ENCODE measurements at regions not wholly inside any gene's neighbourhood (a gene's known extent, or its start where the extent isn't known, plus 50 kb on each side); places are given as distances from the start of the nearest gene placed in this dataset.
A peak's percentile ranks its signal among the peaks of the same experiment; 100 is the strongest.

DNA sequence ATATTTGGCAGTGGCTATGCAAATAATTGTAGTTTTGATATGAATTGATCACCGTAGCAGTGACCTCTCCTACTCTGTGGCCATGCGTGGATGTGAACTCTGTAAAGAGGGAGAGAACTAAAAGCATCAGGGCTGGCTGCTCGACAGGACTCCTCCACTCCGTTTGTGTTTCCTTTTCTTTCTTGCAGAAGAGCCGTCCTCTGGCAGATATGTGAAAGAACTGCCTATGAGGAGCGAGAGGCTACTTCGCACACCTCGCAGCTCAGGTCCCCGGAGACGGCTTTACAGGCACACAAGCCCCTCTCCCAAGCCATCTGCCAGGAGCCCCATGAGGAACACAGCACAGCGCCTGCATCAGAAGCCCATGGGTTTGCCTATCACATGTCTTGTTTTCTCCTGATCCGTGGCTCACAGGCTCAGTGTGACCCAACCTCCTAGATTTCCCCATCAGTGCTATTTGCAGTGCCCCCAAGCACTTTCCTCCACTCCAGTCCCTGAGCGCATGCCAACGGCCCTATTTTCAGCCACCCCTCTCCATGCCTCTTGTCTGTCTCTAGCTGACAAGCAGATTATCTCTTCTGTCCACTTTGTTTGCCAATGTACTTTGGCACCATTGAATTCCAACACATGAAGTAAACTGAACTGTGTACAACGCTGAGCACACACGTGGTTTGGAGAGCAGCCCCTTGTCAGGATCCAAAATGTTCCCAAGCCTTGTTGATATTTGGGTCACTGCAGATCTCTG lies 164.3 kb upstream of the AKR1E2 start:
- ATAC-seq (replicated peaks in 1 of 2) (no peak), DNase-seq (no peak)
- H3K27ac Mint-ChIP-seq: no peak overlapping the region
- peaks cover 40% of the 10 kb centered on the region for H3K27me3 Mint-ChIP-seq (ENCODE audit: low read depth)
- H3K4me1 Mint-ChIP-seq (ENCODE audit: low read depth): no peaks in the 10 kb centered on the region
- H3K36me3 Mint-ChIP-seq (ENCODE audit: insufficient read depth in 2 of 2): no peaks in the 10 kb centered on the region
- H3K4me3 Mint-ChIP-seq: no peak overlapping the region
- H3K9me3 Mint-ChIP-seq: no peaks in the 10 kb centered on the region

DNA sequence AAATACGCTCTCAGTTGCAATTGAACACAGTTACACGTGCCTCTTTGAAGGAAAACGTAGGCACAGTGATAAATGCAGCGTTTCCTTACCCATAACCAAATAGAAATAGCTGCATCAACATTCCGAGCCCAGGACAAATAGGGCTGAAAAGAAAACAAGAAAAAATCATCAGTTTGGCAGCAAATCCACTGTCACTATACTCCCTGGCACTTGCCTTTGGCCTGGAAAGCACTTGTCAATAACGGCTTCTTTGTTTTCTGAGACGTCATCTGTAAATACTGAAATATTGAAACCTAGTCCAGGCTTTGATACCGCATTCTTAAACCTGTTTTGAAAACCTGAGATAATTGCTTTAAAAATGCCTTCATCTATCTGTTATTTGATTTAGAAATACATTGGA lies 167.2 kb upstream of the AKR1E2 start:
- no peak for DNase-seq
- Mint-ChIP-seq H3K27ac (no peak overlapping the region), H3K36me3 (ENCODE audit: insufficient read depth in 2 of 2) (no peaks in the 10 kb centered on the region), H3K27me3 (ENCODE audit: low read depth) (peaks cover 40% of the 10 kb centered on the region), H3K4me3 (no peak overlapping the region), H3K4me1 (ENCODE audit: low read depth) (no peaks in the 10 kb centered on the region), H3K9me3 (no peaks in the 10 kb centered on the region)
- ATAC-seq (replicated peaks in 1 of 2): no peak

DNA sequence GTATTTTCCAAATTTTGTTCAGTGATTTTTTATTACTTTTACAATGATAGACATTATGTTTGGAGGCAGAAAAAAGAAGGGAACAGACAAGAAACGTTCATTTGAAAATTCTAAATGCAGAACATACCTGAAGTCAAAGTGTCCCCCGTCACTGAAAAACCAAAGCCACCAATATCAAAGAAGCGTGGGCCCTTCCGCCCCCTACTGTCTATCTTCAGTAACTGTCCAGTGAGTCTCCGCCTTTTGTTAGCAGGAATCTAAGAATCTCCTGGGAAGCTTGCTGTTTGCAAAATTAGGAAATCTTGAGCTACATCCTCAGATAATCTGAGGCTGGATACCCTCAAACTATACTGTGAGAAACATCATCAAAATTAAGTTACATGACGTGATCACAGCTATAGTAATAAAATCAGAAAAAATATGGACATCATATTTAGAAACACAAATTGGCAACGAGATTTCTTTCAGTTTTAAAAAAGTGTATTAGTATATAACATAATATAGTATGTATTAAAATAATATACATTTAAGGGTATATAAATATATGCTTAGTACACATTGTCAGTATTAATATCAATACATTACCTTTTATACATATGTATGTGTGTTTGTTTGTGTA lies 169.3 kb upstream of the AKR1E2 start:
- Mint-ChIP-seq H3K36me3 (ENCODE audit: insufficient read depth in 2 of 2) (no peaks in the 10 kb centered on the region), H3K27me3 (ENCODE audit: low read depth) (peaks cover 24% of the 10 kb centered on the region), H3K27ac (no peak overlapping the region), H3K4me1 (ENCODE audit: low read depth) (peaks cover 11% of the 10 kb centered on the region), H3K9me3 (no peaks in the 10 kb centered on the region), H3K4me3 (no peak overlapping the region)
- DNase-seq (peak; percentile 25 to 51), ATAC-seq (replicated peaks in 1 of 2) (no peak)

DNA sequence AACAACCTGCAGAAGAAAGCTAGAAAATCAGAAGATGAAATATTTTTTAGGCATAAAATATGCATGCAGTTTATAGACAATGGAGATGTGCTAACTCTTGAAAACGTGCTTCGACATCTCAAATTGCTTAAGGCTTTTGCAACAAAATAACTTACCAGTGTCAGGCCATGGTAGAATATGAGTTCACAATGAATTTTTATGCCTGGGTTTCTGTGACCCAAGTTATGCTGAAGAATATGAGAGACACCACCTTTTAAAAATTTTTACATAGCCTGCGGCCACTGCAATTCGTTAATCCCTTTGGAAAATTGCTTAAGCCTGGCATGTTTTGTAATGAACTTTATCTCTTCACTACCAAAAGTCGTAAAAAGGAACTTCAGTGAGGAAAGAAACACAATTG lies 170.1 kb upstream of the AKR1E2 start:
- H3K9me3 Mint-ChIP-seq: no peaks in the 10 kb centered on the region
- no peak overlapping the region for H3K27ac Mint-ChIP-seq
- peaks cover 23% of the 10 kb centered on the region for H3K27me3 Mint-ChIP-seq (ENCODE audit: low read depth)
- ATAC-seq (replicated peaks in 1 of 2) (no peak), DNase-seq (no peak)
- no peak overlapping the region for H3K4me3 Mint-ChIP-seq
- H3K4me1 Mint-ChIP-seq (ENCODE audit: low read depth): peaks cover 18% of the 10 kb centered on the region
- no peaks in the 10 kb centered on the region for H3K36me3 Mint-ChIP-seq (ENCODE audit: insufficient read depth in 2 of 2)

DNA sequence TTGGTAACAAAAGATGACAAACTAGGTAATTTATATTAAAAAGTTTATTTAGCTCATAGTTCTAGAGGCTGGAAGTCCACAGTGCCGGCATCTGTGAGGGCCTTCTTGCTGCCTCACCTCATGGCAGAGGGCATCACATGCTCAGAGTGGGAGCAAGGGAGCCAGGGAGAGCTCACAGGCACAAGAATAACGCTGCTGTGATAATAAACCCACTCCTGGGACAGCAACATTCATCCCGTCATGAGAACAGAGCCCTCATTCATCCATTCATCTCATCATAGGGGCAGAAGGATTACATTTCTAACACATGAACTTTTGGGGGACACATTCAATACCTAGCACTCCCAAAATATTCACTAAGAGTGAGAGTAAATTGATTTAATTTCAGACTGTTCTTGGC lies 170.6 kb upstream of the AKR1E2 start:
- Mint-ChIP-seq H3K4me3 (no peak overlapping the region), H3K36me3 (ENCODE audit: insufficient read depth in 2 of 2) (no peaks in the 10 kb centered on the region), H3K4me1 (ENCODE audit: low read depth) (peaks cover 20% of the 10 kb centered on the region), H3K9me3 (no peaks in the 10 kb centered on the region), H3K27ac (no peak overlapping the region), H3K27me3 (ENCODE audit: low read depth) (peaks cover 23% of the 10 kb centered on the region)
- DNase-seq (no peak), ATAC-seq (replicated peaks in 1 of 2) (no peak)

DNA sequence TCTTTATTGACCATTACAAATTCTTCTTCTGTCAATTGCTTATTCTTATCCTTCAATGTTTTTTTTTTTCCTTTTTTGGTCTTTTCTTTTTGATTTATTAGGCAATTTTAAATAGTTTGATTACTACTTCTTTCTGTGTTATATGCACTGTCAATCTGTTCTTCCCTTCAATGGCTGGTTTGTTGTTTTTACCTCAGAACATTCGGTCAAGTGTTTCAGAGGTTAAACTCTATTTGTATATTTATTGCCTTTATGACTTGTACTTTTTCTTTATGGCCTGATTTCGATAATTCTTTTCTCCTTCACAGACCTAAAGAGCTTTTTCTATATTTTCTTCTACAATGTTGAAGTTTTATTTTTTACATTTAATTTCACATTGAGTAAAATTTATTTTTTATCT lies 171.5 kb upstream of the AKR1E2 start:
- Mint-ChIP-seq H3K27me3 (ENCODE audit: low read depth) (peaks cover 15% of the 10 kb centered on the region), H3K36me3 (ENCODE audit: insufficient read depth in 2 of 2) (no peaks in the 10 kb centered on the region), H3K4me1 (ENCODE audit: low read depth) (peaks cover 22% of the 10 kb centered on the region), H3K27ac (no peak overlapping the region), H3K9me3 (no peaks in the 10 kb centered on the region), H3K4me3 (no peak overlapping the region)
- ATAC-seq (replicated peaks in 1 of 2) (no peak), DNase-seq (no peak)

DNA sequence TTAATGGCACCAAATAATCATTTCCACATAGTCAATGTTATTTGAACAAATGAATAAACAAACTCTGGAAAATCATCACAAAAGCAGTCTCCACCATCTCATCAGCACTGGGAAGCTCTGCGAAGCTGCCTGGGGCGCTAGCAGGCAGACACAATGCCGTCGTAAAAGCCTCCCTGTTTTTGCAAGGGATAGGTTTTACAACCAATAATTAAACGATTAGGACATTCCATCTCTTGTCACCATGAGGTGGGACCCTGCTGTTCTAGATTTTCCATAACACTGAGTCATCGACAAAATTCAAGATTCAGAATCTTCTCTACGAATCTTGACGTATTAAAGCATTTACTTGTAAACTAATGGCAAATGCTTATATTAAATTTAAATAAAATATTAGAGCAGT lies 172.8 kb upstream of the AKR1E2 start:
- no peaks in the 10 kb centered on the region for H3K36me3 Mint-ChIP-seq (ENCODE audit: insufficient read depth in 2 of 2)
- H3K4me3 Mint-ChIP-seq: no peak overlapping the region
- peaks cover 20% of the 10 kb centered on the region for H3K27me3 Mint-ChIP-seq (ENCODE audit: low read depth)
- no peak overlapping the region for H3K27ac Mint-ChIP-seq
- peaks cover 22% of the 10 kb centered on the region for H3K4me1 Mint-ChIP-seq (ENCODE audit: low read depth)
- no peak for ATAC-seq (replicated peaks in 1 of 2)
- H3K9me3 Mint-ChIP-seq: no peaks in the 10 kb centered on the region
- DNase-seq: no peak

DNA sequence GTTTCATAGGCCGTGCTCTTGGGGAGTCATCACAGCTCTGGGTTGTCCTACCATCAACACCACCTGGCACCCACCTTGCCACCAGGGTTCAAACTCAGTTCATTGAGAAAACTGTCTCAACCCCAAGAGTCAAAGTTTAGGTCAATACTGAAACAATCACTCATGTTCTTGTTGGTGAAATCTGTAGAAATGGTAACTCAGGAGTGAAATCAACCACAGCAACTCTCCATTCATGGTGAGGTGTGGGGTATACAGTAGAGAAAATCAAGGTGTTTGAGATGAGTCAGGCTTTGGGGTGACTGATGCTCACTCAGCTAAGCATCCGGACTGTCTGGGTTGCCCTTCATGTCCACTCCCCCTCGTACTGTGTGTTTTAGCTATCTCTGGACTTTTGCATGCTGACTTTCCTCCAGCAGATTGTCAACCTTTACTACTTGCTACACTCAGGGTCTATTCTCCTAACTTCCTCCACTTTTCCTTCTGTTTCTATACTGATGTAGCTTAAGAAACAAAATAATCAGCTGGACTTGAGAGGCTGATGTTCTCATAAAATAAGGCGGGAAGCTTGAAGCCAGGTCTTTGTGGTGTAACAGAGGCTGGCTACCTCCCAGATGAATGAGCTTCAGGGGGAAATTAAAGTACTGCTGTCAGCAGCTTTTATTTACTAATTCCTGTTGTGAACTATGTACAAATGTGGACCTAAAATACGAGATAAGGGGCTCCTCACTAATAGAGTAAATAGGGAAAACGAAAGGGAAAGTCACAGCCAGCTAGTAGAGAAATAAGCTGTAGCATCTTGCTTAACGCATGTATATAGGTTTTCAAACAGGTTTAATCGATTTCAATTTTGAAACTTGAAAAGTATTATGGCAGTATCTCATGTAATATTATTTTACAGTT lies 173.6 kb upstream of the AKR1E2 start:
- peaks cover 22% of the 10 kb centered on the region for H3K4me1 Mint-ChIP-seq (ENCODE audit: low read depth)
- DNase-seq (peak; percentile 57 to 63), ATAC-seq (replicated peaks in 1 of 2) (peak; percentile 94 to 96)
- H3K27me3 Mint-ChIP-seq (ENCODE audit: low read depth): peaks cover 22% of the 10 kb centered on the region
- no peaks in the 10 kb centered on the region for H3K36me3 Mint-ChIP-seq (ENCODE audit: insufficient read depth in 2 of 2)
- H3K9me3 Mint-ChIP-seq: no peaks in the 10 kb centered on the region
- H3K27ac Mint-ChIP-seq: peak overlapping the region; percentile 95
- H3K4me3 Mint-ChIP-seq: peak overlapping the region; percentile 60 to 87

DNA sequence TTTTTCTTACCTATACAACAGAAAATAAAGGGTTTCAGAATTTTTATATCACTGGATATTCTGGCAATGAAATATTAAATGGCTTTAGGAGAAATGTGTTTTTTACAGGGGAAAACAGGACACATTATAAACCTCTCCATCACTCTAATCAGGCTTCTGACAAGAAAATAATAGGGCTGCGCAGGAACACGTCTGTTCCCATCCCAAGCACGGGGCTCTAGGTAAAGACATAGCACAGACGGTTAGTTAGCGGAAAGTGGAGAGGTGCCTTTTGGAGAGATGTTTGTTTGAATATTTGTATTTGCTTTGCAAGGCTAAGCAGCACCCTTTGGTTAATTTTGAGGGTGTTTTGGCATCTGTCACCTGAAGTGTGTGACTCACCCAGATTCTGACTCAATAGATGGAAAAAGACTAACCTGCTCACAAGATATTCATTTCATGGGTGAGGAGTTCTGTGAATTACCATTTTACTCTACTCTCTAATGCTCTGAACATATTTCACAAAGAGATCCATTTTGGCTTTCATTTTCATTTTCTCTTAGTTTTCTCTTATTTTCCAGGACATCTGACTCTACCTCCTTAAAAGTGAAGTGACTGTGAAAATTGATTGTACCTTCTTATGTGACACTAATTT lies 174.5 kb upstream of the AKR1E2 start:
- Mint-ChIP-seq H3K27me3 (ENCODE audit: low read depth) (peaks cover 25% of the 10 kb centered on the region), H3K9me3 (no peaks in the 10 kb centered on the region), H3K27ac (peak overlapping the region; percentile 95), H3K4me3 (peak overlapping the region; percentile 60 to 87), H3K36me3 (ENCODE audit: insufficient read depth in 2 of 2) (no peaks in the 10 kb centered on the region), H3K4me1 (ENCODE audit: low read depth) (peaks cover 22% of the 10 kb centered on the region)
- ATAC-seq (replicated peaks in 1 of 2) (peak; percentile 84 to 85), DNase-seq (peak; percentile 24 to 33)

DNA sequence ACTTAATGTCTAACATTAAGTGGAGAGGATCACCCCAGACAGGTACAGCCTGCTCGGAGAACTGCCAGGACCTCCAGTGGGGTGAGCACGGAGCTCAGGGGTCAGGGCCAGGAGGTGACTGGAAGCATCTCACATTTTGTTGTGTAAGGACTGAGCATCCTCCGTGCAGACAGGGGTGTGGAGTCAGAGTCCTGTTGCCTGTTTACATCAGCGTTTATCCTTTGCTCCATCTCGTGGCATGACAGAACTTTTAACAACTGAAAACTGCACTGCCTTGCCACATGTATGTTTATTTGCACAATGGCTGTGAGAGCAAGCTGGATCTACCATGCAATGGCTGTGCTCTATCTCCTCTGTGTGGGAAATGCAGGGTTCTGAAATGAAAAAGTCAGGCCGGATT lies 175.4 kb upstream of the AKR1E2 start:
- ATAC-seq (replicated peaks in 1 of 2) (no peak), DNase-seq (no peak)
- H3K4me3 Mint-ChIP-seq: no peak overlapping the region
- peaks cover 30% of the 10 kb centered on the region for H3K27me3 Mint-ChIP-seq (ENCODE audit: low read depth)
- H3K4me1 Mint-ChIP-seq (ENCODE audit: low read depth): peaks cover 22% of the 10 kb centered on the region
- H3K9me3 Mint-ChIP-seq: no peaks in the 10 kb centered on the region
- H3K27ac Mint-ChIP-seq: no peak overlapping the region
- H3K36me3 Mint-ChIP-seq (ENCODE audit: insufficient read depth in 2 of 2): no peaks in the 10 kb centered on the region

DNA sequence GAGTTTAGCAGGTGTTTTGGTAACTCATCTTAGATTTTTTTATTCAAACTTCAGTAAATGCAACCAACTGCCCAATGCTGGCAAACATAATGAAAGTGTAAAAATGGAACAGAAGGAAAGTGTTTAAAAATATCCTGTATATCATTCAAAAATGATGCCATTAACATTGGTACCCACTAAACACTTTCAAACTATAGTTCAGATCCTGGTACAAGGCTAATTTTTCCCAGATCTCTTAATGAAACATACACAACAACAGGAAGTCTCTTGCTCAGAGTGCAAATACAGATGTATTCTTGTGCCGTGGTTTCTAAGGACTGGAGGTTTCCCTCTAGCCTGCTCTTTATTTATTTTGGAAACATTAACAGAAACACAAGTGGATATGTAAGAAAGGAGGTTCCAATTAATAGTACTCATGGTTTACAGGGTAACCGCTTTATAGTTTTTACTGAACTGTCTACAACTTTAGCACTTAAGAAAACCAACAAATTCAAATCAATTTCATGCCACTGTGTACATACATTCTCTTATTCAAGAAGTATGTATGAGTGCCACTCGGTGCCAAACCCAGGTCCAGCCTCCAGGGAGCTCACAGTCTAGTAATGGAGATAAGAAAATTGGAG lies 176.0 kb upstream of the AKR1E2 start:
- Mint-ChIP-seq H3K36me3 (ENCODE audit: insufficient read depth in 2 of 2) (no peaks in the 10 kb centered on the region), H3K4me1 (ENCODE audit: low read depth) (peaks cover 22% of the 10 kb centered on the region), H3K27me3 (ENCODE audit: low read depth) (peaks cover 30% of the 10 kb centered on the region), H3K4me3 (no peak overlapping the region), H3K27ac (no peak overlapping the region), H3K9me3 (no peaks in the 10 kb centered on the region)
- DNase-seq: no peak
- no peak for ATAC-seq (replicated peaks in 1 of 2)

DNA sequence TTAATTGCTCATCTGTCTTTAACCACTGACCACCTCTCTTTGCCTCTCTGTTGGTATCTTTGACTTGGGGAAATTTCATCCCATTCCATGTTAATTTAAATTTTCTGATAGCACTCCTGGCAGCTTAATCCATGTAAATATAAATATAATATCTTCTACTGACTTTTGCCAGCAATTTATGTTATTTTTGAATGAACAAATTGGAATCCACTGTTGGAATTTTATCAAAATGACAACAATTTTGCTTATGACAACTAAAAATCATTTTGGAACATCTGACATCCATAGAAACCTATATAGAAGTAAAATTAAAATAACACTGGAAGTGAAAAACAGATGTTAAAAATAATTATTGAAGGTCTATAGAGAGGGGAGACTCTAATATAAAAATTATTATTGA lies 176.5 kb upstream of the AKR1E2 start:
- H3K4me3 Mint-ChIP-seq: no peak overlapping the region
- ATAC-seq (replicated peaks in 1 of 2): no peak
- peaks cover 22% of the 10 kb centered on the region for H3K4me1 Mint-ChIP-seq (ENCODE audit: low read depth)

More for the DNA sequence above, 176.5 kb upstream of the AKR1E2 start:
- H3K36me3 Mint-ChIP-seq (ENCODE audit: insufficient read depth in 2 of 2): no peaks in the 10 kb centered on the region
- DNase-seq: no peak
- H3K9me3 Mint-ChIP-seq: no peaks in the 10 kb centered on the region
- H3K27ac Mint-ChIP-seq: no peak overlapping the region
- peaks cover 30% of the 10 kb centered on the region for H3K27me3 Mint-ChIP-seq (ENCODE audit: low read depth)
